Hypothalamus (tissue), 51 donors: ENCODE measurements at regions not wholly inside any gene's neighbourhood (a gene's known extent, or its start where the extent isn't known, plus 50 kb on each side); places are given as distances from the start of the nearest gene placed in this dataset.
"Not testable (repeated sequence)": the region's sequence is repeated elsewhere in the genome, so short reads cannot be mapped to it uniquely, and the experiment has no call there.

Source experiments
- DNase-seq, 51 donors: peaks; one replicate each; lab custom pipeline; 2025; lab: John Stamatoyannopoulos, UW

DNA sequence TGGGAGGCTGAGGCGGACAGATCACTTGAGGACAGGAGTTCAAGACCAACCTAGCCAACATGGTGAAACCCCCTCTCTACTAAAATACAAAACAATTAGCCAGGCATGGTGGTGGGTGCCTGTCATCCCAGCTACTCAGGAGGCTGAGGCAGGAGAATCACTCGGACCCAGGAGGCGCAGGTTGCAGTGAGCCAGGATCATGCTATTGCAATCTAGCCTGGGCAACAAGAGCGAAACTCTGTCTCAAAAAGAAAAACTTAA lies 310.3 kb upstream of the GADL1 start:
- DNase-seq = not testable (repeated sequence)

DNA sequence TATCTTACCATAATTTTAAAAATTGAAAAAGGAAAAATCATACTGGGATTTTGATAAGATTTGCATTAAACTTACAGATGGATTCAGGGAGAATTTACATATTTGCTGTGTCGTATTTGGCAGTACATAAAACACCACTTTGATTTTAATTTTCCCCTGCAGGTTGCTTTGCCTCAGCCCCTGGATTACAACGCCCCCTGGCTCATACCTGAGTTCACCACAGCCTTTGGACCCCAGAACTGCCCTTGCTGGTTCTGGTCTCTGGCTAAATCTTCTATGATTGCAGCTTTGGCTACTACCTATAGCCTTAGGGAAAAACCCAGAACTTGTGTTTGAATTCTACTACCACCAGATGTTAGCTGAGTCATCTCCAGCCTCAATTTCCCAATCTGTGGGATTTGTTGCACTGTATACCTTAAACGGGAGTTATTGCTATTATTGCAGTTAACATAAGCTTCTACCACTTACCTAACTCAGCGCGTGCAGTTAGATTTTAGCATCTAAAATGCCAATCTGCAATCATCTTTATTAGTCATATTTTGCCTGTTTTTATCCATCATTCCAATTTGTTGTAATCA lies 315.7 kb upstream of the GADL1 start:
- DNase-seq = no peak

DNA sequence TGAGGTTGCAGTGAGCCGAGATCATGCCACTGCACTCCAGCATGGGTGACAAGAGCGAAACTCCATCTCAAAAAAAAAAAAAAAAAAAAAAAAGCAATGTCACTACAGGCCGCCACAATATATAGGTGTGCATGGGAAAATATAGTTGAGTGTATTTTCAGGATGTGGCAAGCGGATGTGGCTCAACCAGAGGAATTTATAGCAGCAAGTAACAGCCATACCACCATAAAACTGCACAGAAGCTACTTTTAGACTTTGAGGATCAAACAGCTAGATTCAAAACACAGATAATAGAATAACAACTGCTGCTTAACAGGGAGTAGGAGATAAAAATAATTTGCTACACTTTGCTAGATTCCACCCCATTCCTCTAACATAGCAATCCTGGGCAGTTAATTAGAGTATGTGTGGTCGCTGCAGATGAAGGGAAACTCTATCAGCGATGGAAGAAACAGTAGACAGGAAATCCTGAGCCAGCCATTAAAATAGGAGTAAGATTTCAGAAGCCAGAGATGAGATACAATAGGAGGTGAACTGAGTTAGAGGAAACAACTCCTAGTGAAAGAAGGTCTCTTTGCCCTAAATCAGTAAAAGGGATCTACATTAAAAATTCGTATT lies 318.7 kb upstream of the STT3B start:
- no peak for DNase-seq

DNA sequence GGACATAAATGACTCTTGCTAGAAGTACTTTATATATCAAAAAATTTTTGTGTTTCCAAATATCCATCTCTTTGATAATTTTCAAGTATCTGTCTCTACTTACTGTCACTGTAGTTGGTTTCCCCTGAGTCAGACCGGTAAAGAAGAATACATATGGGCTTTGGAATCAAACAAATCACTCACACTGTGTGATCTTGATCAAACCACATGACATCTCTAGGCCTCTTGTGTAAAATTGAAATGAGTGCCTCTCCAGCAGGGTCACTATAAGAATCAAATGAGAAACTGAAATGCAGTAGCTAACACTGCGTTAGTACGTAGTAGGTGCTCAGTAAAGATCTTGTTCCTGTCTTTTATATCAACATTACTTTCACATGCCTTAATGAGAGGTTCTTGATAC lies 314.6 kb upstream of the STT3B start:
- no peak for DNase-seq

DNA sequence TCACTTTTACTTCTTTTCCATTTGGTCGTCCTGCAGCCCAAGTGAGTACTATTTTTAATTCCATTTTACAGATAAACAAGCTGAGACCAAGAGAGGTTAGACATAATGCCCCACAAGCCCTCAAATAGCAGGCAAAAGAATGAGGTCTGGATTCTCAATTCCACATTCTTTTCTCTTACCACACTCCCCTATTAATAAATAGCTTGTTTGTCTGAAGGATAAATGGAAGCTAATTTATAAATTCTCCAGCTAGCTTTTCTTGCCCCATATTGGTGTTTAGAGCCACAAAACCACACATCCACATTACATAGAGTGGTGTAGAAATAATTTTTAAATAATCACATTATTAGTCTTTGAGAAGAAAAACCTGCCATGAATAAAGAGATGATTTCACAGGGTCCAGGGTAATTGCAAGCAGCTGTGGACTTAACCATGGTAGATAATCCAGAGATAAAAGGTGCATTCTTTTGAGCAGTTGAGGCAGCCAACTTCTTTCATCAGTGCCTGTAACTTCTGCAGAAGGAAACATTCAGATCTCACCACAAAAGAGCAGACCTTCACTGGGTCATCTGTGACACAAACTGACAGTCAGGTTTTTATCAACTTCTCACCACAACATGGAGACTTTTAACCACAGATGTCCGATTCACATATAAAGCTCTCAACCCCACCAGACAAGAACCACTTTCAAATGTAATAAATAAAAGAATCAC lies 313.4 kb upstream of the STT3B start:
- DNase-seq = no peak

DNA sequence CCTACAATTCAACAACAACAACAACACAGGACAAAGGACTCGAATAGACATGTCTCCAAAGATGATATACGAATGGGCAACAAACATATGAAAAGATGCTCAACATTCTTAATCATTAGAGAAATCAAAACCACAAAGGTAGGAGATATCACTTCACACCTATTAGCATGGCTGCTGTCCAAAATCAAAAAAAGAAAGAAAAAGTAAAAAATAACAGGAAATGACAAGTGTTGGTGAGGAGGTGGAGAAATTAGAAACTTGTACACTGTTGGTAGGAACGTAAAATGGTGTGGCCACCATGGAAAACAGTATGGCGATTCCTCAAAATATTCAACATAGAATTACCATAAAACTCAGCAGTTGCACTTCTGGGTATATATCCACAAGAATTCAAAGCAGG lies 312.3 kb upstream of the STT3B start:
- no peak for DNase-seq

DNA sequence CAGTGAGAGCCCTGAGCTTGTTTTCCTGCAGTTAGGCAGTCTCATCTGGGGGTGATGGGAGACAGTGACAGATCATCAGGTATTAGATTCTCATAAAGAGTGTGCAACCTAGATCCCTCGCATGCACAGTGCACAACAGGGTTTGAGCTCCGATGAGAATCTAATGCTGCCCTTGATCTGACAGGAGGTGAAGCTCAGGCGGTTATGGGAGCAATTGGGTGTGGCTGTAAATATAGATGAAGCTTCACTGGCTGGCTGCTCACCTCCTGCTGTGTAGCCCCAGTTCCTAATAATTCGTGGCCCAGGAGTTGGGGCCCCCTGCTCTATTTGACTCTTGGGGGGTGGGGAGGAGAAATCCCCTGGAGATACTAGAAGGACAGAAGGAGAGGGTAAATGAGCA lies 309.4 kb upstream of the STT3B start:
- DNase-seq = no peak

DNA sequence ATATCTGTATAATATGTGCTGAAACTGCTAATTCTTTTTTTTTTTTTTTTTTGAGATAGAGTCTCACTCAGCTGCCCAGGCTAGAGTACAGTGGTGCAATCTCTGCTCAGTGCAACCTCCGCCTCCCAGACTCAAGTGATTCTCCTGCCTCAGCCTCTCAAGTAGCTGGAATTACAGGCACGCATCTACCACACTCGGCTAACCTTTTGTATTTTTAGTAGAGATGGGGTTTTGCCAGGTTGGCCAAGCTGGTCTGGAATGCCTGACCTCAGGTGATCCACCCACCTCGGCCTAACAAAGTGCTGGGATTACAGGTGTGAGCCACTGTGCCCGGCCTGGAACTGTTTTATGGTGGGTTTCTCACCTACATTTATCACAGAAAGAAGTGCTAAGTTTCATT lies 307.8 kb upstream of the STT3B start:
- DNase-seq = no peak

DNA sequence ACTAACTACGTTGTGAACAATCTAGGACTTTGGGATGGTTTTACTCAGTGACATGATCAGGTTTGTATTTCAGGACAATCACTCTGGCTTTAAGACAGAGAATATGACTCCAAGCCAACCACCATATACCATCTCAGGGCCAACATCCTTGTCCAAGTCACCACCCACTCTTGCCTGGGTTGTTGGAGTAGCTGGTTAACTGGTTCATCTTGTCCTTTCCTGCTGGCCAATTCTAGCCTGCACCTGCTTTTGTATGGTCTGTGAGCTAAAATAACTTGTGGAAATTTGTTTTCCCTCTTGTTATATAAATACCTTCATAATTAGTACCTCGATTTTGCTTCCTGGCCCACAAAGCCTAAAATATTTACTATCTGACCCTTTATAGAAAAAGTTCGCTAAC lies 306.8 kb upstream of the STT3B start:
- no peak for DNase-seq

DNA sequence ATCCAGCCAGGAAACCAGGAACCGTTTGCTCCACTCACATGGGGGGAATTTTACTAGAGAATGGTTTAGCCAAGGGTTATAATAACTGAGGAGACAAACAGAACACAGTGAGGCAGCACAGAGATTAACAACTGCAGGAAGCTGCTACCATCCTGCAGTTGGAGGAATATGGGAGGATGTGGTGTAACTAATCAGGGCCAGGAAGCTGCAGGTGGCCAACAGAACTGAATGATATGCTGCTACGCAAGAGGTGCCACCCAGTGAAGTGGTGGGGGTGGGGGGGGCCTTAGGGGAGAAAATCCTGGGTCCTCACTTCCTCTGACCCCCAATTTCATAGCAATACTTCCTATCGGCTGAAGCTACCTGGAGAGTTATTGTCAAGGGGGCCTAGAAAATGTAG lies 306.4 kb upstream of the STT3B start:
- DNase-seq = no peak

DNA sequence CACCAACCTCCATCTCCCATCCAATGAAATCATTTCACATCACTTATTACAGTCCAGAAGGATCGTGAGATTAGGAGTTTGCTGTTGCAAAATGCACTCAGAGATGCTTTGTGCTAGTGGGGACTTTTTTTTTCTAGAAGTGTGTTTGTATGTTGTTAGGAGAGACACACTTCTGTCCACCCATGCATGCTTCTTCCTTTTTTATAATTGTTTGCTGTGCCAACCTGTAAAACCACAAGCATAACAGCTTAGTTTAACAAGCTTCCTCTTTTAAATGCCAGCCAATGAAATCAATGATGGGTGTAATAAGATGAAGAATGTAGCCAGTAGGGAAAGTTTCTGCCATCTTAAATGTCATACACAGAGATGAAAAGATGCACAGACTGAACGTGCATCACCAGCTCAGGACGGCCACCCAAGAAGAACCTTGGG lies 305.6 kb upstream of the STT3B start:
- DNase-seq = no peak

DNA sequence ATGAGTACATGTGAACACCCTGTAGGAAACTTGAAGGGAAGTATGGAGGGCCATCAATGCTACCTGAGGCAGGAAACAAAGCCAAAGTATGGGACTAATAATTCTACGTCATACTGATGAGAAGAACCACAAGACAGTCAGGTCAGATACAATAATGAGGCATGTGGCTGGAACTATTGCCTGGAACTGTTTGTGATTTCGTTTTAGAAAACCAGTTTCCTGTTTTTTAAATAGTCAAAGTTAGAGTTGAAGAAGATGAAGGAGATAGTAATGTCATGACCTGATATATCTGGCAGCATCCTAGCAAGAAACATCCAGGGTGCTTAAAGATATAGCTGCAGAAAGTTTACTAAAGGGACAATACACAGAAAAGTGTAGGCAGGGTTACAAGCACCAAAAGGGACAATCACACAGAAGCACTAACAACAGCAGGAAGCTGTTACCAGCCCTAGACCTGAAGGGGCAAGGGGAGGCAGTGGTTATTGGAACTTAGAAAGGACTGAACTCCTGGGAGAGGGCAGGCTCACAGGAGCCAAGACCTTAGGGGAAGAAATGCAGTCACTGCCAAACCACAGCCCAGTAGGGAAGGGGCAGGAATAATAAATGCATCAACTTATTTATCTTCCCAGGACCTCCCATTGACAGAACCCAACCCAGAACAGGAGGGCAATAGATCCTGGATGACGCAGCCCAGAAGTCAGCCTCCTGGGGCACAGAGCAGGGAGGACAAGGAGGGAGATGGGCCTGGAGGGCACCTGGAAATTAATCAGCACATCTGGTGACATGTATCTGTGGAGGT lies 302.1 kb upstream of the STT3B start:
- DNase-seq = no peak

DNA sequence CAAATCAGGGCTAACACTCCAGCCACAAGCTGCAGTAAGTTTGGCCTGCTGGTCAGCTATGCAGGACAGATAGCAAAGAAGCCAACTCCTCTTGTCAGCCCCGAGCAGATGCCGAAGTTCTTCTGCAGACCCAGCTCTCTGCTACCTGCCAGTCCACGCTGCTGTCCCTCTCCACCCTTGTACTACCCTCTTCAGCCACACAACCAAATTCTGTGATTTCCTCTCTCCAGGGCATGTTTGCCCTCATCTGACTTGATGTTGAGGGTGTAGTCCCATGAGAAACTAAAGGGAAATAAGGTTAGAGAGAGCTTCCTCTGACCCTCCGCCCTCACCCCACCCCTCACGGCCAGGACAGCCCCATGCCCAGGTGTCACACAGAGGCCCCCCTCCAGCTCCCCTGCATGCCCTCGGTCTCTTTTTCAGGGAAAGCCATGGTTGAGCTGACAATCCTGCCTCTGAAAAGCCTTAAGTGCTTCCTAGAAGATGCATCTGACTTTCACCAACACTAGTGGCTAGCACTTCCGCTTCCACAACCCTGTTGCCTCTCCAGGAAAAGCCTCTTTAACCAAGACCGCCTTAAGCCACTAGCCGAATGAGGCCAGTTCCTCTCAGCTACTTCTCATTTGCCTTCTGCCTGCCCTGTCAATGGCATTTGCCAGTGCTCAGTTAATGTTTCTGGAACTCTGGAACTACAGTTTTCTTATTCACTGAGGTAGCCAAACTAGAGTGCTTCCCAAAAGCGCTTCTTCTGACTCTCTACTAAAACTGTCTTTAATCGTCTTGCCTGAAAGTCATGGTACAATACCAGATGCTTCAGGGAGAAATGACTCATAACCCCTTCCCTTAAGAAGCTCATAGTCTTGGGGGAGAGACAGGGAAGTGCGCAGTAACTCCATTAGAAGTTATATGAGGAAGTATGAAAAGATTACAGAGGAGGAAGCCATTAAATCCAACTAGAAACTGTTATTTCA lies 300.4 kb upstream of the STT3B start:
- DNase-seq = no peak

DNA sequence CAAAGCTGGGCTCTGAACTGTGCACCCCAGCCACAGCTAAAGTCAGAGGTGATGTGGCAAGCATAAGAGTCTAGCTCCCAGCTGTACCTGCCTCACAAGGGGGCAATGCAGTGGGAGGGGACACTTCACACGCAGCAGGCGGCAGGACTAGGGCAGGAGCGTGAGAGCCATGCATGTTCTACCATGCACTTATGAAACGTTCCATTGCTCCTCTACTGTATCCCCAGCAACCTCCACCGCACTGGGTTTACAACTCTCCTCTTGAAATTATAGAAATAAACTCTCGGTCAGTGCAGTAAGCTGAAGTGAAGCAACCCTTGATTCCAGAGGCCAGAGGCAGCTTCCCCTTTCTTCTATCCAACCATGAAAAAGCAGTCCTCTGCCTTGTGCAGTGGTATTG lies 298.6 kb upstream of the STT3B start:
- no peak for DNase-seq

DNA sequence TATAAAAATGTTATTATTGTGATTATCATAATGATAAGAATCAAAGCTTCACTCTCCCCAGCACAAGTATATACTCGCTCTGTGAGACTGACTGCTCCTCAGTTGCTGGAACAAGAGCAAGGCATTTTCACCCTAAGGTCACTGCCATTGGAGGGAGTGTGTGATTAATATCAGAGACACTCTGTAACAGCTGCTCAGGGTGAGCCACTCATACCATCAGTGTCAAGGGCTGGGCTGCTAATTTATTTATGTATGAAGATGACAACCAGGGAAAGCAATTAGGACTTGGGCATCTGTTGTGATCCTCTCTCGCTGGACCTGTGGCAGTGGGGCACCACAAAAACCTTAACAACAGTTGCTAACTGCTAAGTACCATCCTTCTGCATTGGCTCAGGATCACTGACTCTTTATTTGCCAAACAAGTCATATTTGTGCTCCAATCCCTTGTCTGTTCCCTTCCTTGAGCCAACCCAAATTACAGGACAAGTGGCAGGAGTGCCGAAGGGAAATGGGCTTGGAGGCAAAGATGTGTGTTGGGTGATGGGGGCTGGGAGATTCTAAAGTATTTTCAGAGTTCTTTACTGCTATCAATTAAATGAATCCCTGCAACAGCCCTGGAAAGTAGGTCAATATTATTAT lies 297.5 kb upstream of the STT3B start:
- DNase-seq = no peak

DNA sequence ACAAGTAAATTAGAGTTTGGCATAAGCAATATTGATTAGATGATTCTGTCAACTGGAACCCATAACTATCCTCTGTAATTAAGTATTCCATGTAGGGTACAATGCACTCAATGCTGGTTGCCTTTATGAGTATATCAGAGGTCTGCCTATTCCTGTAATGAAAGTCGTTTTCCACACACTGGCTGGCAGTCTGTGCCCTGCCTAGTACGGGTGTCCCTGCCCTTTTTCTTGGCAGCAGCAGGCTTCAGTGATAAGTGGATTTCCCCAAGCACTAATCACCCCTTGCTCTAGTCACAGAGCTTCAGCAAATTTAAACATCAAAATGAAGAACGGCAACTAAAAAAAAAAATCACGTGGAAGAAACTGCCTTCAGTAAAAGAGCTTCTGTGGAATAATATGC lies 294.8 kb upstream of the STT3B start:
- DNase-seq = no peak

DNA sequence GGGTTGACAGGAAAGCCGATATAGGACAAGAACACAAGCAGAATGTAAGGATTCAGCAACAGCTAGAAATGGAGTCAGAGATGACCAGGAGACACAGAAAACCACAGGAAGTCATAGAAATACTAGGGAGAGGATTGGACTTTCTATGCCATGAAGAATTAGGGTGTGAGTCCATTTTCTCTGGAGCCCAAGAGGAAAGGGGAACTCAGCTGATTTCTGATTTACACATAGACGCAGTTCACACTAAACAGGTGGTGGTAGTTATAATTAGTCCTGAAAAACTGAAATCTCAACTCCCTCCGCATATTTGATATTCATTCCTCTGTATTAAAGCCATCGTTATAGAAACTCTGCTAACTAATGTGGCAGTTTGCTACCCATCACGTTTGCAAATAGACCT lies 292.7 kb upstream of the STT3B start:
- DNase-seq = no peak

DNA sequence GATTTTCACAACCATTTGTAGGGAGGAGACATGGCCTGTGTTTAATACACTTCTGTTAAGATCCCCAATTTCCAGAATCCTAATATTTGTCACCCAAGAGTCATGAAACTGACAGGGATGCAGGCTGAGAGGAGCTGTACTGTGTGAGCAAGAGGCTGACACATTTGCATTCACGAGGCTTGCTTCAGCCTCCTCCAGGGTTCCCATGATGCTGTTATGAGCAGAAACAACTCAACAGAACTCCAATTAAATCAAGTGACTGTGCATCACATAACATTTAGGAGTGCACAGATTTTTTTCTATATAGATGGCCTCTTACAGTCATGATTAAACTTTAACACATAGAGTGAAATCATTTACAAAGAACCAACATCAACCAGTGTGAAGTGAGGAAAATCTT lies 292.3 kb upstream of the STT3B start:
- DNase-seq = no peak

DNA sequence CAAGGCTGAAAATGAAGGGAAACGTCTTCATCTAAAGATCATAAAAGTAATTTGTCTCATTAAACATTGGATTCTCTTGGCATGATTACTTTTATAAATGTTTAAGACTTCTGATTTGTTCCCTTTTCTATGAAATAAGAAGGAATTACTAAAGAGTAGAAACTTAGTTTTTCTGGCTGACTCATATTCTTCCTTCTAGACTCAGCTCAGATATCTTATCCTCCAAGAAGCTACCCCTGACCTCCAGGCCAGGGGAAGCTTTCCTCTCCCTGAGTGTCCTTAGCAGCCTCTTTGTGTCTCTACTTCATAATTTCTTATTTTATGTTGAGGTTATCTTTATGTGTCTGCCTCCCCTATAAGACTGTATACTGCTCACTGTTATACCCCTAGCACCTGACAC lies 291.9 kb upstream of the STT3B start:
- no peak for DNase-seq

DNA sequence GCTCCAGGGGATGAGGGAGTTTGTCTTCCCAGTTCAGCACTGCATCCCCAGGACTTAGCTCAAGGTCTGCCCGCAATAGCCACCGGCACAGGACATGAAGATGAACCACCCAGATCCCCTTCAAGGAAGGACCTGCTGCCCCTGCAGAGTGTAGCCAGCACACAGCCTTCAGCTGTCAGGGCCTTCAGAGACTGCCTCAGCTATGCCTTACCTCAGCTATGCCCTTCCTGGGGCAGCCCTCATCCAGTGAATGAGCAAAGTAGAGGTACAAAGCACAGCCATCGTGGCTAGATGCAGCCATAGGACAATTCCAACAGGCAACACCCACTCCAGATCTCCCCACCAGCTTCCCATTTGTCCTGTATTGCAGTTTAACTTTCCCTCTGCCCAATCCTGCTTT lies 291.2 kb upstream of the STT3B start:
- no peak for DNase-seq
